HepG2 (cell line): ENCODE measurements at regions not wholly inside any gene's neighbourhood (a gene's known extent, or its start where the extent isn't known, plus 50 kb on each side); places are given as distances from the start of the nearest gene placed in this dataset.

Source experiments
- ATAC-seq: fragments of 200-7000 bp; cut with Tn5 transposase; 3 replicates; pipeline ENCODE4 v1.9.1; 2020; ENCODE audit warnings: mild to moderate bottlenecking, moderate library complexity
- BruUV-seq: library from RNA; stranded (reverse); fragments of 400-500 nt; replicated peaks from 2 replicates; lab custom pipeline; 2021; lab: Mats Ljungman, UMichigan
- CTCF ChIA-PET: fragments of 300-600 bp; formaldehyde crosslinking; extraction: SDS; loops from one replicate; lab custom pipeline; 2021; ENCODE audit warnings: low total read pairs, inconsistent platforms, low intra/inter-chr PET ratio; lab: Yijun Ruan, JAX
- POLR2A ChIA-PET: fragments of 350-600 bp; sonication (Branson Sonifier 250); formaldehyde crosslinking; loops from one replicate; lab custom pipeline; 2020; ENCODE audit warnings: antibody characterized with exemption, inconsistent platforms; lab: Yijun Ruan, JAX
- DNase-seq: peaks from one replicate; pipeline ENCODE4 v3.0.0-alpha.2; 2015; ENCODE audit warnings: low spot score
- FAIRE-seq: peaks from 3 replicates; lab custom pipeline; 2011; peaks lifted over from hg19 to GRCh38; lab: Jason Lieb, UNC
- H2AFZ ChIP-seq: one replicate; pipeline ENCODE4 v1.6.1; 2011; ENCODE audit warnings: low read length, inconsistent platforms
- H3K27ac ChIP-seq: fragments of 300-600 bp; 3 replicates; pipeline ENCODE4 v1.8.0; 2011; ENCODE audit warnings: mixed run types, mild to moderate bottlenecking, mixed read lengths, low read length, inconsistent platforms; ENCODE audit not compliant: insufficient read depth; ENCODE audit errors: extremely low read length
- H3K27me3 ChIP-seq, 2 experiments: fragments of 200-600 bp in 1 of 2; 2 replicates in 1 of 2; 3 replicates in 1 of 2; pipeline versions ENCODE4 v1.6.0 to v1.8.0; 2011; ENCODE audit warnings: low read length in 2 of 2, mild to moderate bottlenecking in 2 of 2, moderate library complexity in 2 of 2, inconsistent platforms in 1 of 2; ENCODE audit not compliant: insufficient read depth in 2 of 2, control insufficient read depth in 1 of 2
- H3K36me3 ChIP-seq, 2 experiments: fragments of 200-600 bp in 1 of 2; replicated peaks in 1 of 2; 2 replicates in 1 of 2; 3 replicates in 1 of 2; pipeline versions ENCODE4 v1.5.1 to v1.8.0; 2011; ENCODE audit warnings: low read length in 2 of 2, inconsistent platforms in 1 of 2; ENCODE audit not compliant: insufficient read depth in 2 of 2, control insufficient read depth in 1 of 2
- H3K4me1 ChIP-seq: 2 replicates; pipeline ENCODE4 v1.5.1; 2012; ENCODE audit warnings: low read length, inconsistent platforms; ENCODE audit not compliant: insufficient read depth
- H3K4me2 ChIP-seq: 2 replicates; pipeline ENCODE4 v1.6.0; 2011; ENCODE audit warnings: low read depth, low read length, inconsistent platforms
- H3K4me3 ChIP-seq, 3 experiments: fragments of 200-600 bp in 1 of 3; sonication (generic), shearing (Covaris generic) in 1 of 3; replicated peaks in 1 of 3; 2 replicates each; pipeline ENCODE4 v1.5.1; 2011 to 2016; ENCODE audit warnings: low read length in 3 of 3, inconsistent platforms in 2 of 3, low read depth in 2 of 3, mild to moderate bottlenecking in 2 of 3, control low read depth in 1 of 3, mixed read lengths in 1 of 3; ENCODE audit not compliant: insufficient read depth in 1 of 3
- H3K79me2 ChIP-seq: one replicate; pipeline ENCODE4 v1.6.1; 2011; ENCODE audit warnings: low read length, inconsistent platforms; ENCODE audit not compliant: insufficient read depth
- H3K9ac ChIP-seq: 2 replicates; pipeline ENCODE4 v1.6.0; 2011; ENCODE audit warnings: mild to moderate bottlenecking, low read depth, low read length, inconsistent platforms; ENCODE audit not compliant: insufficient read depth
- H3K9me3 ChIP-seq: 2 replicates; pipeline ENCODE4 v1.5.1; 2012; ENCODE audit warnings: mild to moderate bottlenecking, low read length
- H4K20me1 ChIP-seq: 2 replicates; pipeline ENCODE4 v1.6.0; 2011; ENCODE audit warnings: inconsistent platforms, mild to moderate bottlenecking, low read length, moderate library complexity; ENCODE audit not compliant: insufficient read depth
- ATF7 ChIP-seq, 2 experiments: fragments of 450-650 bp in 1 of 2; sonication (generic) in 1 of 2; formaldehyde crosslinking in 1 of 2; IDR thresholded peaks; 2 replicates each; pipeline versions ENCODE4 v1.4.0 to v1.6.1; 2016 to 2020; ENCODE audit warnings: antibody characterized with exemption in 1 of 2, mild to moderate bottlenecking in 1 of 2, missing genetic modification reagents in 1 of 2
- NFIB ChIP-seq: sonication (generic); formaldehyde crosslinking; IDR thresholded peaks from 2 replicates; pipeline ENCODE4 v1.9.0; 2021; ENCODE audit warnings: missing genetic modification reagents, mild to moderate bottlenecking, borderline replicate concordance
- RORA ChIP-seq: sonication (generic); formaldehyde crosslinking; IDR thresholded peaks from 2 replicates; pipeline ENCODE4 v1.5.0; 2020; ENCODE audit warnings: mild to moderate bottlenecking, missing genetic modification reagents, moderate library complexity
- WGBS: methylation state at CpG from one replicate; pipeline ENCODE4 v1.1.6; 2017; ENCODE audit warnings: low lambda C conversion rate; 5-methylcytosine and 5-hydroxymethylcytosine counted together
- in situ Hi-C: cut with HindIII; loops from 2 replicates; pipeline ENCODE4 v1.10.0; 2017; ENCODE audit warnings: low pct_unique_long_range_greater_than_20kb; ENCODE audit not compliant: extremely low pct_ligation_motif_present
- intact Hi-C: fragments of 100-400 bp; cut with micrococcal nuclease; formaldehyde crosslinking; loops from one replicate; pipeline ENCODE4 v1.10.0; 2022; ENCODE audit not compliant: unreplicated experiment
- TF ChIP-seq, protein P1 (sequence below), 2 experiments: fragments of 450-650 bp in 1 of 2; sonication (generic) in 1 of 2; formaldehyde crosslinking in 1 of 2; IDR thresholded peaks; 2 replicates each; pipeline versions ENCODE4 v1.6.1 to v1.8.0; 2016 to 2022; ENCODE audit warnings: antibody characterized with exemption in 1 of 2, mild to moderate bottlenecking in 1 of 2, missing genetic modification reagents in 1 of 2
- TF ChIP-seq, protein P2 (sequence below): sonication (generic); formaldehyde crosslinking; IDR thresholded peaks from 2 replicates; pipeline ENCODE4 v1.5.1; 2020; ENCODE audit warnings: mild to moderate bottlenecking, missing genetic modification reagents, borderline replicate concordance

DNA sequence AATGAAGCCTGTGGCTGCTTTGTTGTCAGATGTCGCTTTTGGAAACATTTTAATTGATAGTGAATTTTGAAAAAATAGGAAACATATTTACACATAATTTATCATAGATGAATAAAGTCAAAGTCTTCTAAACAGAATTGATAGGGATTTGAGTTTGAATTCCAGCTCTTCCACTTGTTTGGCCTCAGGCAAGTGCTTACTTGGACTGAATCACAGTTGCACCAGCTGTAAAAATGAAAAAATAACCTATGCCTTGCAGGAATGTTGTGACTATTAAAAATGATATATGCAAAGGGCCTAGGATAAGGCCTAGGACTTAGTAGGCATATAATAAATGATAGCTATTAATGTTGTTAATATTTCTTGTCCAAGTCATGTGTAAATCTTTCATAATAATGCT, 618.5 kb upstream of the MMS22L start (continued):
- TF ChIP-seq, protein P1, sequence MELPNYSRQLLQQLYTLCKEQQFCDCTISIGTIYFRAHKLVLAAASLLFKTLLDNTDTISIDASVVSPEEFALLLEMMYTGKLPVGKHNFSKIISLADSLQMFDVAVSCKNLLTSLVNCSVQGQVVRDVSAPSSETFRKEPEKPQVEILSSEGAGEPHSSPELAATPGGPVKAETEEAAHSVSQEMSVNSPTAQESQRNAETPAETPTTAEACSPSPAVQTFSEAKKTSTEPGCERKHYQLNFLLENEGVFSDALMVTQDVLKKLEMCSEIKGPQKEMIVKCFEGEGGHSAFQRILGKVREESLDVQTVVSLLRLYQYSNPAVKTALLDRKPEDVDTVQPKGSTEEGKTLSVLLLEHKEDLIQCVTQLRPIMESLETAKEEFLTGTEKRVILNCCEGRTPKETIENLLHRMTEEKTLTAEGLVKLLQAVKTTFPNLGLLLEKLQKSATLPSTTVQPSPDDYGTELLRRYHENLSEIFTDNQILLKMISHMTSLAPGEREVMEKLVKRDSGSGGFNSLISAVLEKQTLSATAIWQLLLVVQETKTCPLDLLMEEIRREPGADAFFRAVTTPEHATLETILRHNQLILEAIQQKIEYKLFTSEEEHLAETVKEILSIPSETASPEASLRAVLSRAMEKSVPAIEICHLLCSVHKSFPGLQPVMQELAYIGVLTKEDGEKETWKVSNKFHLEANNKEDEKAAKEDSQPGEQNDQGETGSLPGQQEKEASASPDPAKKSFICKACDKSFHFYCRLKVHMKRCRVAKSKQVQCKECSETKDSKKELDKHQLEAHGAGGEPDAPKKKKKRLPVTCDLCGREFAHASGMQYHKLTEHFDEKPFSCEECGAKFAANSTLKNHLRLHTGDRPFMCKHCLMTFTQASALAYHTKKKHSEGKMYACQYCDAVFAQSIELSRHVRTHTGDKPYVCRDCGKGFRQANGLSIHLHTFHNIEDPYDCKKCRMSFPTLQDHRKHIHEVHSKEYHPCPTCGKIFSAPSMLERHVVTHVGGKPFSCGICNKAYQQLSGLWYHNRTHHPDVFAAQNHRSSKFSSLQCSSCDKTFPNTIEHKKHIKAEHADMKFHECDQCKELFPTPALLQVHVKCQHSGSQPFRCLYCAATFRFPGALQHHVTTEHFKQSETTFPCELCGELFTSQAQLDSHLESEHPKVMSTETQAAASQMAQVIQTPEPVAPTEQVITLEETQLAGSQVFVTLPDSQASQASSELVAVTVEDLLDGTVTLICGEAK (IDR thresholded peaks at IDR 0.05) = no peak
- TF ChIP-seq, protein P1 (CRISPR knock-in tag; IDR thresholded peaks at IDR 0.05) = no peak
- no peak for TF ChIP-seq RORA (CRISPR knock-in tag)
- TF ChIP-seq NFIB (CRISPR knock-in tag) = no peak

DNA sequence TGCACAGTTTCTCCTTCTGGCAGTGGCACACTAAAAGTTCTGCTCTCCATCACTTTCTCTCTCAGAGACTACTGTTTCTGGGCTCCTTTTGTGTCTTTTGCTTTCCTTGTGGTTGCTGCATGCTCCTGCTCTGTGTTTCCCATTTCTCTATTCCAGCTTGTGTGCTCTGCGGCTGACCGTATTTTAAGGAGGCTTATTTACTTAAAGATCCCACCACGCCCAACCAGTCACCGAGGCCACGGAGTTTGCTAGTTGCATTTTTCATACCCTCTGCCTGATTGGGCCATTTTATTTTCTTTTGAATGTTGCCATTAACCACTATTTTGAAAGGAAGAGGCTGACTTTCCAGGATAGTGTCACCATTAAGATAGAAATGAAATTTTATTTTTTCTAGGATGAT, 626.4 kb upstream of the MMS22L start:
- in situ Hi-C loops = no loop called here
- no peak overlapping the region for H3K4me3 ChIP-seq
- ChIA-PET CTCF (no interaction called here), POLR2A (no interaction called here)
- no peaks in the 10 kb centered on the region for H3K9me3 ChIP-seq
- no TSS peak for BruUV-seq
- DNase-seq (no peak), ATAC-seq (no peak)
- no peaks in the 10 kb centered on the region for H3K4me1 ChIP-seq
- no peaks in the 10 kb centered on the region for H3K27me3 ChIP-seq
- TF ChIP-seq, protein P2, sequence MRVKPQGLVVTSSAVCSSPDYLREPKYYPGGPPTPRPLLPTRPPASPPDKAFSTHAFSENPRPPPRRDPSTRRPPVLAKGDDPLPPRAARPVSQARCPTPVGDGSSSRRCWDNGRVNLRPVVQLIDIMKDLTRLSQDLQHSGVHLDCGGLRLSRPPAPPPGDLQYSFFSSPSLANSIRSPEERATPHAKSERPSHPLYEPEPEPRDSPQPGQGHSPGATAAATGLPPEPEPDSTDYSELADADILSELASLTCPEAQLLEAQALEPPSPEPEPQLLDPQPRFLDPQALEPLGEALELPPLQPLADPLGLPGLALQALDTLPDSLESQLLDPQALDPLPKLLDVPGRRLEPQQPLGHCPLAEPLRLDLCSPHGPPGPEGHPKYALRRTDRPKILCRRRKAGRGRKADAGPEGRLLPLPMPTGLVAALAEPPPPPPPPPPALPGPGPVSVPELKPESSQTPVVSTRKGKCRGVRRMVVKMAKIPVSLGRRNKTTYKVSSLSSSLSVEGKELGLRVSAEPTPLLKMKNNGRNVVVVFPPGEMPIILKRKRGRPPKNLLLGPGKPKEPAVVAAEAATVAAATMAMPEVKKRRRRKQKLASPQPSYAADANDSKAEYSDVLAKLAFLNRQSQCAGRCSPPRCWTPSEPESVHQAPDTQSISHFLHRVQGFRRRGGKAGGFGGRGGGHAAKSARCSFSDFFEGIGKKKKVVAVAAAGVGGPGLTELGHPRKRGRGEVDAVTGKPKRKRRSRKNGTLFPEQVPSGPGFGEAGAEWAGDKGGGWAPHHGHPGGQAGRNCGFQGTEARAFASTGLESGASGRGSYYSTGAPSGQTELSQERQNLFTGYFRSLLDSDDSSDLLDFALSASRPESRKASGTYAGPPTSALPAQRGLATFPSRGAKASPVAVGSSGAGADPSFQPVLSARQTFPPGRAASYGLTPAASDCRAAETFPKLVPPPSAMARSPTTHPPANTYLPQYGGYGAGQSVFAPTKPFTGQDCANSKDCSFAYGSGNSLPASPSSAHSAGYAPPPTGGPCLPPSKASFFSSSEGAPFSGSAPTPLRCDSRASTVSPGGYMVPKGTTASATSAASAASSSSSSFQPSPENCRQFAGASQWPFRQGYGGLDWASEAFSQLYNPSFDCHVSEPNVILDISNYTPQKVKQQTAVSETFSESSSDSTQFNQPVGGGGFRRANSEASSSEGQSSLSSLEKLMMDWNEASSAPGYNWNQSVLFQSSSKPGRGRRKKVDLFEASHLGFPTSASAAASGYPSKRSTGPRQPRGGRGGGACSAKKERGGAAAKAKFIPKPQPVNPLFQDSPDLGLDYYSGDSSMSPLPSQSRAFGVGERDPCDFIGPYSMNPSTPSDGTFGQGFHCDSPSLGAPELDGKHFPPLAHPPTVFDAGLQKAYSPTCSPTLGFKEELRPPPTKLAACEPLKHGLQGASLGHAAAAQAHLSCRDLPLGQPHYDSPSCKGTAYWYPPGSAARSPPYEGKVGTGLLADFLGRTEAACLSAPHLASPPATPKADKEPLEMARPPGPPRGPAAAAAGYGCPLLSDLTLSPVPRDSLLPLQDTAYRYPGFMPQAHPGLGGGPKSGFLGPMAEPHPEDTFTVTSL (CRISPR knock-in tag) = no peak
- TF ChIP-seq ATF7 (IDR thresholded peaks at IDR 0.05) (peak; percentile 48), ATF7 (CRISPR knock-in tag; IDR thresholded peaks at IDR 0.05) (no peak)
- TF ChIP-seq, all 625 proteins: peak for 1
- Histone ChIP-seq H4K20me1 (no peaks in the 10 kb centered on the region), H3K36me3 (no peaks in the 10 kb centered on the region), H3K9ac (no peak overlapping the region), H2AFZ (no peak overlapping the region), H3K79me2 (no peaks in the 10 kb centered on the region), H3K27ac (no peak overlapping the region), H3K4me2 (no peak overlapping the region)
- no peak for FAIRE-seq
- 16% methylated on average over 5 of the region's 5 CpGs for WGBS
- intact Hi-C loops = no loop called here
